ENCODE measurements at regions not wholly inside any gene's neighbourhood (a gene's known extent, or its start where the extent isn't known, plus 50 kb on each side); places are given as distances from the start of the nearest gene placed in this dataset.

DNA sequence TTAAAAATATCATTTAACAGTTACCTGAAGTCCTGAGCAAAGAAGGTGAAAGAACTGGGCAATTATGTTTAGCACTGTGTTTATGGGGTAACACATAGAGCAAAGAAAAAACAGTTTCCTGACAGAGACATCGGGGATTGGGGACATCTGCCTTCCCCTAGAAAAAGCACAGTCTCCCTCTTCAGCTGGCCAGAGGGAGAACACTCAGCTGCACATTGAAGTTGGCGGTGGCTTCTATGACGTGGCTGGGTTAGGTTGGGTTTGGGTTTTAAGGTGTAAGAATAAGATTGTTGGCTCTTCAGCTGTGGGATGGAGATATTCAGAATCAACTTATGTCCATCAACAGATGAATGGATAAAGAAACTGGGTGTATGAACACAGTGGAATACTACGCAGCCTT lies 124.0 kb upstream of the DTNBP1 start:
- no peak for TF ChIP-seq CTCF (IDR thresholded peaks at IDR 0.05)
- TF ChIP-seq POLR2A (IDR thresholded peaks at IDR 0.05), result no peak

Measured in right lobe of liver (tissue), 4 donors.